ENCODE measurements at regions not wholly inside any gene's neighbourhood (a gene's known extent, or its start where the extent isn't known, plus 50 kb on each side); places are given as distances from the start of the nearest gene placed in this dataset.

GRCh38 chr6:133772567-133772966 is 116.3 kb upstream of the TCF21 start:
- TF ChIP-seq YY1 (IDR thresholded peaks at IDR 0.05; ENCODE audit: insufficient read depth, insufficient read length): no peak
- no peak for TF ChIP-seq ZNF274 (IDR thresholded peaks at IDR 0.05; ENCODE audit: low read depth, low read length)
- no peak for TF ChIP-seq SUZ12 (IDR thresholded peaks at IDR 0.05; ENCODE audit: extremely low read depth, insufficient read depth, insufficient read length)
